Peyer's patch (tissue), 4 donors: ENCODE measurements at regions not wholly inside any gene's neighbourhood (a gene's known extent, or its start where the extent isn't known, plus 50 kb on each side); places are given as distances from the start of the nearest gene placed in this dataset.

Source experiments
- POLR2A ChIP-seq, 2 donors: fragments of 450-650 bp; IDR thresholded peaks; one replicate each; pipeline ENCODE4 v1.5.1; 2017; ENCODE audit warnings: antibody characterized with exemption in 2 of 2, mild to moderate bottlenecking in 2 of 2, moderate library complexity in 2 of 2
- TF ChIP-seq, protein P1 (sequence below), 6 experiments: fragments of 450-650 bp in 4 of 6; fragments of 200-600 bp in 2 of 6; sonication (generic) in 1 of 6; IDR thresholded peaks; one replicate each; pipeline ENCODE4 v1.5.1; 2017 to 2019; ENCODE audit warnings: antibody characterized with exemption in 6 of 6, mild to moderate bottlenecking in 3 of 6, moderate library complexity in 1 of 6

DNA sequence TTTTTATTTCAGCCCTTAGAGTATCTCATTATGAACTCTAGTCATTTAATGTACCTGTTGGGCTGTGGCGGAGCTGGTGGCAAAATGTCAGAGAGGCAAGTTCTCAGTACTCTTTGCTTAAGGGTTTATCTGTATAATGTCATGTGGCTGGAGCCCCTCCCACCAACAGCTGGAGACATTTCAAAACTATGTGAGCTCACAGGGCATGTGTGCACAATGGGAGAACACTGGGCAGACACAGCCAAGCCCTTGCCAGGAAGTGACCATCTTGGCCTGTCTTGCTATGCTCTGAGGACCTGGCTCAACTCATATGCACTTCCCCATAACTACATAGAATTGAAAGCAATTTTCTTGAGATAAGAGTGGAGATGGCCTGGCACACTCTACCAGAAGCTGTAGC, 296.4 kb downstream of the PTPRU start:
- TF ChIP-seq, protein P1, sequence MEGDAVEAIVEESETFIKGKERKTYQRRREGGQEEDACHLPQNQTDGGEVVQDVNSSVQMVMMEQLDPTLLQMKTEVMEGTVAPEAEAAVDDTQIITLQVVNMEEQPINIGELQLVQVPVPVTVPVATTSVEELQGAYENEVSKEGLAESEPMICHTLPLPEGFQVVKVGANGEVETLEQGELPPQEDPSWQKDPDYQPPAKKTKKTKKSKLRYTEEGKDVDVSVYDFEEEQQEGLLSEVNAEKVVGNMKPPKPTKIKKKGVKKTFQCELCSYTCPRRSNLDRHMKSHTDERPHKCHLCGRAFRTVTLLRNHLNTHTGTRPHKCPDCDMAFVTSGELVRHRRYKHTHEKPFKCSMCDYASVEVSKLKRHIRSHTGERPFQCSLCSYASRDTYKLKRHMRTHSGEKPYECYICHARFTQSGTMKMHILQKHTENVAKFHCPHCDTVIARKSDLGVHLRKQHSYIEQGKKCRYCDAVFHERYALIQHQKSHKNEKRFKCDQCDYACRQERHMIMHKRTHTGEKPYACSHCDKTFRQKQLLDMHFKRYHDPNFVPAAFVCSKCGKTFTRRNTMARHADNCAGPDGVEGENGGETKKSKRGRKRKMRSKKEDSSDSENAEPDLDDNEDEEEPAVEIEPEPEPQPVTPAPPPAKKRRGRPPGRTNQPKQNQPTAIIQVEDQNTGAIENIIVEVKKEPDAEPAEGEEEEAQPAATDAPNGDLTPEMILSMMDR (IDR thresholded peaks at IDR 0.05), result no peak
- TF ChIP-seq POLR2A (IDR thresholded peaks at IDR 0.05), result no peak
